ENCODE measurements at regions not wholly inside any gene's neighbourhood (a gene's known extent, or its start where the extent isn't known, plus 50 kb on each side); places are given as distances from the start of the nearest gene placed in this dataset.

DNA sequence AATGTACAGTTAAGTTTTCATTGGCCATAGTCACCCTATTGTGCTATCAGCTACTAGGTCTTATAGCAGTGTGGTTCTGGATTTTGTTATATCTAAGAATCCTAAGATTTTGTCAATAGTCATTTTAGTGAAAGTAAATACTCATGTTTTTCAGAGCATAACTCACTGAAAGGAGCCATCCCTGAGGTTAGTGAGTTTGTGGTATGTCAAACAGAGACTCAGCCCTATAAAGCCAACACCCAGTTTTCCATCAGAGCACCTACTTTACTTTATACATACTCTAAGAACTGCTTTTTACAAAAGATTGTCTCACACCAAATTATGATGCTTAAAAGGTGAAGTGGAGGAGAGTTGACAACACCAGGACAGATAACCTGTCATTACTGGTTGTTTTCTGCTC is 686.3 kb upstream of the LRFN5 start:
- Mint-ChIP-seq H3K4me1 (ENCODE audit: low read depth) (peaks cover 4% of the 10 kb centered on the region), H3K4me3 (ENCODE audit: low read depth) (no peak overlapping the region), H3K27me3 (no peaks in the 10 kb centered on the region), H3K27ac (no peak overlapping the region), H3K9me3 (ENCODE audit: low read depth) (no peaks in the 10 kb centered on the region), H3K36me3 (ENCODE audit: insufficient read depth) (no peaks in the 10 kb centered on the region)
- TF ChIP-seq, protein P1, sequence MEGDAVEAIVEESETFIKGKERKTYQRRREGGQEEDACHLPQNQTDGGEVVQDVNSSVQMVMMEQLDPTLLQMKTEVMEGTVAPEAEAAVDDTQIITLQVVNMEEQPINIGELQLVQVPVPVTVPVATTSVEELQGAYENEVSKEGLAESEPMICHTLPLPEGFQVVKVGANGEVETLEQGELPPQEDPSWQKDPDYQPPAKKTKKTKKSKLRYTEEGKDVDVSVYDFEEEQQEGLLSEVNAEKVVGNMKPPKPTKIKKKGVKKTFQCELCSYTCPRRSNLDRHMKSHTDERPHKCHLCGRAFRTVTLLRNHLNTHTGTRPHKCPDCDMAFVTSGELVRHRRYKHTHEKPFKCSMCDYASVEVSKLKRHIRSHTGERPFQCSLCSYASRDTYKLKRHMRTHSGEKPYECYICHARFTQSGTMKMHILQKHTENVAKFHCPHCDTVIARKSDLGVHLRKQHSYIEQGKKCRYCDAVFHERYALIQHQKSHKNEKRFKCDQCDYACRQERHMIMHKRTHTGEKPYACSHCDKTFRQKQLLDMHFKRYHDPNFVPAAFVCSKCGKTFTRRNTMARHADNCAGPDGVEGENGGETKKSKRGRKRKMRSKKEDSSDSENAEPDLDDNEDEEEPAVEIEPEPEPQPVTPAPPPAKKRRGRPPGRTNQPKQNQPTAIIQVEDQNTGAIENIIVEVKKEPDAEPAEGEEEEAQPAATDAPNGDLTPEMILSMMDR (IDR thresholded peaks at IDR 0.05; ENCODE audit: unreplicated experiment): no peak
- DNase-seq (ENCODE audit: low spot score, unreplicated experiment): no peak

DNA sequence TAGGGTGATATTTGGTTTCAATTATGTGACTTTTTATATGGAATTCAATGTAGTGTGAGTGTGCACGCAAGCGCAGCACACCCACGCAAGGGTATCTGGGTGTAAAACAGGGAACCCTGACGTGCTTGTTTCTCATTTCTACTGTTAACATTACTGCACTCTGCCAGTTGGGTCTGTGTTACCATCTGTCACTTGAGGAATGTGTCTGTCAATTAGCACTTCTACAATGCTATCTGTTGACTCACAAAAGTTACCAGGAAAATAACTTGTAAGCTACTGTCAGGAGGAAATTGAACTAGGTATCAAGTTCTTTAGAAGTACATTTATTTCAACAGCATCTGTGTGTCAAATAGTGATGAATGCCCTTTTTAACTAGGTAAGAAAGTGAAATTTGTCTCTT is 695.5 kb upstream of the LRFN5 start:
- DNase-seq (ENCODE audit: low spot score, unreplicated experiment): no peak
- Mint-ChIP-seq H3K27me3 (no peaks in the 10 kb centered on the region), H3K4me3 (ENCODE audit: low read depth) (no peak overlapping the region), H3K4me1 (ENCODE audit: low read depth) (peaks cover 5% of the 10 kb centered on the region), H3K9me3 (ENCODE audit: low read depth) (no peaks in the 10 kb centered on the region), H3K36me3 (ENCODE audit: insufficient read depth) (no peaks in the 10 kb centered on the region), H3K27ac (no peak overlapping the region)
- TF ChIP-seq, protein P1 (IDR thresholded peaks at IDR 0.05; ENCODE audit: unreplicated experiment): no peak

DNA sequence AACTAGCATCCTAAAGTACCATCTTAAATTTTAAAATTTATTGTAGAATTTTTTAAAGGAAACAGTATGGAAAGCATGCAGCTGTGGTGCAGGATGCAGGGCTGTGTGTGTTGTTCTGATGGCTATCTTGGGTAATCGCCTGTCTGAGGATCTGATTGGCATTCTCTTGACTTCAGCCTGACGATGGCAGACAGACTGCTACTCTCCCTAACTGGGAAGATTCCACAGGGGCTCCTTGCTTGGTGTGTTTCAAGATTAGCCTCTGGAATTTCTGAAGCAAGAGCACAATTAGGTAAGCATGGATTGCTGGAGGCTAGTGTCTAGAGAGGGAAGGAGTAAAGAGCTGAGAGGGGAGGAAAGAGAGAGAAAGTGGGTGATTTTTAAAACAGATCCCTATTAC is 696.8 kb upstream of the LRFN5 start:
- no peak for DNase-seq (ENCODE audit: low spot score, unreplicated experiment)
- Mint-ChIP-seq H3K4me3 (ENCODE audit: low read depth) (no peak overlapping the region), H3K4me1 (ENCODE audit: low read depth) (peaks cover 2% of the 10 kb centered on the region), H3K27ac (no peak overlapping the region), H3K27me3 (no peaks in the 10 kb centered on the region), H3K36me3 (ENCODE audit: insufficient read depth) (no peaks in the 10 kb centered on the region), H3K9me3 (ENCODE audit: low read depth) (no peaks in the 10 kb centered on the region)
- TF ChIP-seq, protein P1 (IDR thresholded peaks at IDR 0.05; ENCODE audit: unreplicated experiment): no peak

DNA sequence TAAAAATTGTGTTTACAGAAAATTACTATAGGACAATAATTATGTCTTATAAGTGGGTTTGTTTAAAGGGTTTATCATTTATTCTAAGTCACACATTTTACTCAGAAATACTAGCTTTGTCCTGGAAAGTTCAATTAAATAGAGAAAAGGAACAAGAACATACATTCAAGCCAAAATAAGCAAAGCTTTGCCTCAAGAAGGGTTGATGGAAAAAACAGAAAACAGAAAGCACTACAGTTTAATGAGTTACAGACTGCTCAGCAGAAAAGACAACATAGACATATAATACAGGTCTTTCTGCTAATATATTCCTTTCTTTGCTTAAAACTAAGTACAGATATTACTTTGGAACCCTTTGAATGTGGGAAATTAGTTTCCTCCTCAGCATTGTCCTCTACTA is 703.0 kb upstream of the LRFN5 start:
- Mint-ChIP-seq H3K4me1 (ENCODE audit: low read depth) (no peaks in the 10 kb centered on the region), H3K9me3 (ENCODE audit: low read depth) (peaks cover 9% of the 10 kb centered on the region), H3K36me3 (ENCODE audit: insufficient read depth) (no peaks in the 10 kb centered on the region), H3K27me3 (no peaks in the 10 kb centered on the region), H3K27ac (no peak overlapping the region), H3K4me3 (ENCODE audit: low read depth) (no peak overlapping the region)
- TF ChIP-seq, protein P1 (IDR thresholded peaks at IDR 0.05; ENCODE audit: unreplicated experiment): no peak
- no peak for DNase-seq (ENCODE audit: low spot score, unreplicated experiment)

DNA sequence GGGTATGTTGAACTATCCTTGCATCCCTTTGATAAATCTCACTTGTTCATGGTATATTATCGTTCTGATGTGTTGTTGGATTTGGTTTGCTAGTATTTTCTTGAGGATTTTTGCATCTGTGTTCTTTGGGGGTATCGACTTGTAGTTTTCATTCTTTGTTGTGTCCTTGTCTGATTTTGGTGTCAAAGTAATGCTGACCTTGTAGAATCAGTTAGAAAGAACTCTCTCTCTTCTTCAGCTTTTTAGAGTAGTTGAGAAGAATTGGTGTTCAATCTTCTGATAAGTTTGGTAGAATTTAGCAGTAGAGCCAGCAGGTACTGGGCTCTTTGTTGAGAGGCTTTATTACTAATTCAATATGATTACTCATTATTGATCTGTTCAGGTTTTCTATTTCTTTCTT is 707.2 kb upstream of the LRFN5 start:
- Mint-ChIP-seq H3K27me3 (no peaks in the 10 kb centered on the region), H3K27ac (no peak overlapping the region), H3K4me3 (ENCODE audit: low read depth) (no peak overlapping the region), H3K4me1 (ENCODE audit: low read depth) (peaks cover 5% of the 10 kb centered on the region), H3K9me3 (ENCODE audit: low read depth) (peaks cover 16% of the 10 kb centered on the region), H3K36me3 (ENCODE audit: insufficient read depth) (no peaks in the 10 kb centered on the region)
- no peak for DNase-seq (ENCODE audit: low spot score, unreplicated experiment)
- TF ChIP-seq, protein P1 (IDR thresholded peaks at IDR 0.05; ENCODE audit: unreplicated experiment): no peak

Measured in progenitor cell of endocrine pancreas (in vitro differentiated cells).